Activated B cell treated with CpG ODN at 0.5 μM for 24 hours (primary cell): ENCODE measurements at regions not wholly inside any gene's neighbourhood (a gene's known extent, or its start where the extent isn't known, plus 50 kb on each side); places are given as distances from the start of the nearest gene placed in this dataset.

Experiments
- ATAC-seq: fragments of 200-7000 bp; cut with Tn5 transposase; one replicate; pipeline ENCODE4 v1.10.0; 2021; ENCODE audit warnings: low read depth, mild to moderate bottlenecking, moderate library complexity
- CTCF ChIA-PET: fragments of 350-600 bp; sonication (Branson Sonifier 250); formaldehyde crosslinking; loops from one replicate; lab custom pipeline; 2021; ENCODE audit warnings: antibody characterized with exemption; lab: Charles Lee
- POLR2A ChIA-PET: fragments of 350-600 bp; sonication (Branson Sonifier 250); formaldehyde crosslinking; loops from one replicate; lab custom pipeline; 2021; ENCODE audit warnings: antibody characterized with exemption; lab: Charles Lee
- DNase-seq: peaks from one replicate; pipeline ENCODE4 v3.0.0; 2022
- H3K27ac Mint-ChIP-seq: one replicate; pipeline ENCODE4 v1.8.0; 2020; ENCODE audit warnings: mixed read lengths
- H3K27me3 Mint-ChIP-seq: one replicate; pipeline ENCODE4 v1.8.0; 2021; ENCODE audit warnings: mixed read lengths
- H3K36me3 Mint-ChIP-seq: one replicate; pipeline ENCODE4 v1.8.0; 2021; ENCODE audit warnings: low read depth, mixed read lengths
- H3K4me1 Mint-ChIP-seq: one replicate; pipeline ENCODE4 v1.8.0; 2021; ENCODE audit warnings: mixed read lengths
- H3K4me3 Mint-ChIP-seq: one replicate; pipeline ENCODE4 v1.8.0; 2020; ENCODE audit warnings: mild to moderate bottlenecking, mixed read lengths
- H3K9me3 Mint-ChIP-seq: one replicate; pipeline ENCODE4 v1.8.0; 2020; ENCODE audit warnings: mixed read lengths
- intact Hi-C: fragments of 100-400 bp; cut with micrococcal nuclease; formaldehyde crosslinking; loops from one replicate; pipeline ENCODE4 v1.15.1; 2024
- TF ChIP-seq, protein P1 (sequence below): fragments of 200-600 bp; IDR thresholded peaks from one replicate; pipeline ENCODE4 v1.8.0; 2022; ENCODE audit warnings: antibody characterized with exemption, mild to moderate bottlenecking

DNA sequence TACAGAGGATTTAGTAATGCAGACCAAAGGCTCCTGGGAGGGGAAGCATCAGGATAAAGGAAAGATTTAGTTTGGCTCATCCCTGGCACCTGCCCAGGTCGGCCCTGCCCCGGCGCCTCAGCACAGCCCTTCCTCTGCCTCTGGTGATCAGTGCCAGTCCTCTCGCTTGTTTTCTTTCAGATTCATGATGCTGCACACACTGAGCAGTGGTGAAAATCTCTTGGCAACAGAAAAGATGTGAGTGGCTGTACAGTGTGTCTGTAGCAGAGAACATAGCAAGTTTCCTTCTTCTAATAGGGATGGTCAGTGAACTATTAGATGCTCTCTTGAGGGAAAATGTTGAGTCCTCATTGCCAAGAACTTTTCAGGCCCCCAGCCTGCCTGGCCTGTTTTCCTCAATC is 994.1 kb downstream of the KCNMA1 start:
- CTCF ChIA-PET: no interaction called here
- intact Hi-C loops: no loop called here
- ATAC-seq (no peak), DNase-seq (no peak)
- Mint-ChIP-seq H3K36me3 (no peaks in the 10 kb centered on the region), H3K27me3 (no peaks in the 10 kb centered on the region), H3K9me3 (no peaks in the 10 kb centered on the region), H3K4me3 (no peak overlapping the region), H3K27ac (no peak overlapping the region), H3K4me1 (no peaks in the 10 kb centered on the region)
- POLR2A ChIA-PET: no interaction called here
- TF ChIP-seq, protein P1, sequence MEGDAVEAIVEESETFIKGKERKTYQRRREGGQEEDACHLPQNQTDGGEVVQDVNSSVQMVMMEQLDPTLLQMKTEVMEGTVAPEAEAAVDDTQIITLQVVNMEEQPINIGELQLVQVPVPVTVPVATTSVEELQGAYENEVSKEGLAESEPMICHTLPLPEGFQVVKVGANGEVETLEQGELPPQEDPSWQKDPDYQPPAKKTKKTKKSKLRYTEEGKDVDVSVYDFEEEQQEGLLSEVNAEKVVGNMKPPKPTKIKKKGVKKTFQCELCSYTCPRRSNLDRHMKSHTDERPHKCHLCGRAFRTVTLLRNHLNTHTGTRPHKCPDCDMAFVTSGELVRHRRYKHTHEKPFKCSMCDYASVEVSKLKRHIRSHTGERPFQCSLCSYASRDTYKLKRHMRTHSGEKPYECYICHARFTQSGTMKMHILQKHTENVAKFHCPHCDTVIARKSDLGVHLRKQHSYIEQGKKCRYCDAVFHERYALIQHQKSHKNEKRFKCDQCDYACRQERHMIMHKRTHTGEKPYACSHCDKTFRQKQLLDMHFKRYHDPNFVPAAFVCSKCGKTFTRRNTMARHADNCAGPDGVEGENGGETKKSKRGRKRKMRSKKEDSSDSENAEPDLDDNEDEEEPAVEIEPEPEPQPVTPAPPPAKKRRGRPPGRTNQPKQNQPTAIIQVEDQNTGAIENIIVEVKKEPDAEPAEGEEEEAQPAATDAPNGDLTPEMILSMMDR: no peak

GRCh38 chr10:76642358-76642757 is 995.2 kb downstream of the KCNMA1 start:
- ATAC-seq: no peak
- no peak overlapping the region for H3K4me3 Mint-ChIP-seq

DNA sequence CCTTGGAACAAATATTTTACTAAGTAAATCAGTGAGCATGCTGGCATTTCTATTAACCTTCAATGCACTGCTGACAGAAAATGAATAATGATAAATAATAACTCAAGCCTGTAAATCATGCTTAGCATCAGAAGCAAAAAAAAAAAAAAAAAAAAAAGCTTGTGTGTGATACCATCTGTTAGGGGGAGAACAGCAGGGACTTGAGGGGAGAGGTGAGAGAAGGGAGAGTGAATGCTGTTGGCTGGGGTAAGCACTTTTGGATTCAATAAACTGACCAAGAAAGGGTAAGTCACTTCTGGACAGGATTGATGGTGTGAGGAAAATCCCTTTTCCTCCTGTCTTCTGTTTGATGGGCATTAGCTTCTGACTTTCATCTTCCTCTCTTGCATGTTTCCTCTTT is 996.4 kb downstream of the KCNMA1 start:
- H3K36me3 Mint-ChIP-seq: no peaks in the 10 kb centered on the region
- no peaks in the 10 kb centered on the region for H3K27me3 Mint-ChIP-seq
- intact Hi-C loops: no loop called here
- H3K9me3 Mint-ChIP-seq: no peaks in the 10 kb centered on the region
- ChIA-PET POLR2A (no interaction called here), CTCF (no interaction called here)
- no peaks in the 10 kb centered on the region for H3K4me1 Mint-ChIP-seq
- TF ChIP-seq, protein P1: no peak
- H3K4me3 Mint-ChIP-seq: no peak overlapping the region
- DNase-seq (no peak), ATAC-seq (no peak)
- no peak overlapping the region for H3K27ac Mint-ChIP-seq

More at GRCh38 chr10:76642358-76642757, 995.2 kb downstream of the KCNMA1 start:
- Mint-ChIP-seq H3K36me3 (no peaks in the 10 kb centered on the region), H3K27ac (no peak overlapping the region), H3K9me3 (no peaks in the 10 kb centered on the region), H3K4me1 (no peaks in the 10 kb centered on the region), H3K27me3 (no peaks in the 10 kb centered on the region)
- DNase-seq: no peak
- TF ChIP-seq, protein P1: no peak
- ChIA-PET POLR2A (no interaction called here), CTCF (no interaction called here)
- intact Hi-C loops: no loop called here

DNA sequence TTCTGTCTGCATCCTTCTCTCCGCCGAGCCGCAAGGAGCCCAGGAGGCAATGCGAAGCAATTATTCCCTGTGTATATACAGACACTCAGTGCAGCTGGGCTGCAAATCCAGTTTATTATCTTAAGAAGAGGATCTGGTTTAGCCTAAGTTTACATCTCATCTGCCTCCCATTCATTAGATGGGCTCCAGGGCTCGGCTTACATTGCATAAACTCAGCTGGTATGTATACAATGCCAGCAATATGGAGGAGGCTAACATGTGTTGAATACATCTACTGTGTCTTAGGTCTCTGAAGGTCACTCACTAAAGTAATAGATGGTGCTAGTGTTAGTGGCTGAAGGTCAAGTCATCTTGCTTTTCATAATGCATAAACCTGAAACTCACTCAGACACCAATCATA is 996.8 kb downstream of the KCNMA1 start:
- ATAC-seq (no peak), DNase-seq (no peak)
- H3K9me3 Mint-ChIP-seq: no peaks in the 10 kb centered on the region
- no peak overlapping the region for H3K27ac Mint-ChIP-seq
- intact Hi-C loops: no loop called here
- no peak overlapping the region for H3K4me3 Mint-ChIP-seq
- ChIA-PET CTCF (no interaction called here), POLR2A (no interaction called here)
- TF ChIP-seq, protein P1: no peak
- H3K27me3 Mint-ChIP-seq: no peaks in the 10 kb centered on the region
- no peaks in the 10 kb centered on the region for H3K36me3 Mint-ChIP-seq
- no peaks in the 10 kb centered on the region for H3K4me1 Mint-ChIP-seq

- no peaks in the 10 kb centered on the region for H3K4me1 Mint-ChIP-seq
- no peak overlapping the region for H3K27ac Mint-ChIP-seq
- no peaks in the 10 kb centered on the region for H3K27me3 Mint-ChIP-seq
- POLR2A ChIA-PET: no interaction called here
- intact Hi-C loops: loop anchor here (5.0 kb wide), 1 partner anchor 270 kb away; no protein-coding TSS in a partner anchor
- no peaks in the 10 kb centered on the region for H3K36me3 Mint-ChIP-seq
- CTCF ChIA-PET: no interaction called here
- H3K9me3 Mint-ChIP-seq: no peaks in the 10 kb centered on the region
- TF ChIP-seq, protein P1: no peak
- ATAC-seq: no peak
- no peak overlapping the region for H3K4me3 Mint-ChIP-seq
- no peak for DNase-seq
Observed at GRCh38 chr10:76632767-76633051, 1004.9 kb downstream of the KCNMA1 start.
